Activated naive CD4-positive, alpha-beta T cell treated with Interleukin-2 at 50 U/mL for 16 hours (primary cell): ENCODE measurements at regions not wholly inside any gene's neighbourhood (a gene's known extent, or its start where the extent isn't known, plus 50 kb on each side); places are given as distances from the start of the nearest gene placed in this dataset.

Experiments used
- DNase-seq: peaks from one replicate; pipeline ENCODE4 v3.0.0-alpha.2; 2020

- DNase-seq, result peak; percentile 27
Observed at GRCh38 chr2:46239175-46239846, 57.9 kb upstream of the EPAS1 start.

- peak; percentile 72 for DNase-seq
Observed at GRCh38 chr2:46239847-46240181, 57.4 kb upstream of the EPAS1 start.

- no peak for DNase-seq
Observed at GRCh38 chr2:46241344-46241743, 55.9 kb upstream of the EPAS1 start.

- DNase-seq, result no peak
Observed at GRCh38 chr2:46245869-46246268, 51.3 kb upstream of the EPAS1 start.

GRCh38 chr2:46246790-46247189, 50.4 kb upstream of the EPAS1 start:
- no peak for DNase-seq
